NT2/D1 (cell line): ENCODE measurements at regions not wholly inside any gene's neighbourhood (a gene's known extent, or its start where the extent isn't known, plus 50 kb on each side); places are given as distances from the start of the nearest gene placed in this dataset.

Experiments
- SUZ12 ChIP-seq: IDR thresholded peaks from 2 replicates; pipeline ENCODE4 v1.6.1; 2011; ENCODE audit not compliant: insufficient read length, insufficient read depth; ENCODE audit errors: extremely low read depth
- YY1 ChIP-seq: IDR thresholded peaks from 2 replicates; pipeline ENCODE4 v1.6.1; 2011; ENCODE audit not compliant: insufficient read length, insufficient read depth
- ZNF274 ChIP-seq: IDR thresholded peaks from 2 replicates; pipeline ENCODE4 v1.6.1; 2011; ENCODE audit warnings: mild to moderate bottlenecking, low read depth, low read length

- no peak for TF ChIP-seq YY1
- TF ChIP-seq ZNF274: no peak
- no peak for TF ChIP-seq SUZ12
These were observed 133.2 kb downstream of the AQP9 start for GRCh38 chr15:58271410-58271809.
